ENCODE measurements at regions not wholly inside any gene's neighbourhood (a gene's known extent, or its start where the extent isn't known, plus 50 kb on each side); places are given as distances from the start of the nearest gene placed in this dataset.

DNA sequence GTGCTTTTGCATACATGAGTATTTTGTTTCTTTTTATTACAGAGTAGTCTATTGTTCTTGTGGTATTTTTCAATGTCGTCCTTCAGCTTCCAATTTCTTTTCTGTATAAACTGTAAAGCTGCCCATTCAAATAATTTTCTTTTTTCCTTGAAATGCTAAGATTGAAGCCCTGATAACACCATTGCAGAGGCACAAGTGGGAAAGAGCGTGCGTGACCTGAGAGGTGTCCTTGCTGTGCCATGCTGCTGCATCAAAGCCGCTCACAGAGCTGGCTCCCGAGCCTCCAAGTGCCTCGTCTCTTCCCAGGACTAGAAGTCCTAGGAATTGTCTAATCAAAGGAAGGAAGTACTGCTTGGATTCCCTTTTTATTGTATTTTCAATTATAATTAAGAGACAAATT, 101.9 kb upstream of the PFN2 start:
- TF ChIP-seq EZH2 (IDR thresholded peaks at IDR 0.05; ENCODE audit: insufficient read depth, poor library complexity, severe bottlenecking), result no peak
- TF ChIP-seq EZH2phosphoT487 (IDR thresholded peaks at IDR 0.05; ENCODE audit: insufficient read depth, low read depth), result no peak
